ENCODE measurements at regions not wholly inside any gene's neighbourhood (a gene's known extent, or its start where the extent isn't known, plus 50 kb on each side); places are given as distances from the start of the nearest gene placed in this dataset.
A peak's percentile ranks its signal among the peaks of the same experiment; 100 is the strongest.
"Not testable (repeated sequence)": the region's sequence is repeated elsewhere in the genome, so short reads cannot be mapped to it uniquely, and the experiment has no call there.

DNA sequence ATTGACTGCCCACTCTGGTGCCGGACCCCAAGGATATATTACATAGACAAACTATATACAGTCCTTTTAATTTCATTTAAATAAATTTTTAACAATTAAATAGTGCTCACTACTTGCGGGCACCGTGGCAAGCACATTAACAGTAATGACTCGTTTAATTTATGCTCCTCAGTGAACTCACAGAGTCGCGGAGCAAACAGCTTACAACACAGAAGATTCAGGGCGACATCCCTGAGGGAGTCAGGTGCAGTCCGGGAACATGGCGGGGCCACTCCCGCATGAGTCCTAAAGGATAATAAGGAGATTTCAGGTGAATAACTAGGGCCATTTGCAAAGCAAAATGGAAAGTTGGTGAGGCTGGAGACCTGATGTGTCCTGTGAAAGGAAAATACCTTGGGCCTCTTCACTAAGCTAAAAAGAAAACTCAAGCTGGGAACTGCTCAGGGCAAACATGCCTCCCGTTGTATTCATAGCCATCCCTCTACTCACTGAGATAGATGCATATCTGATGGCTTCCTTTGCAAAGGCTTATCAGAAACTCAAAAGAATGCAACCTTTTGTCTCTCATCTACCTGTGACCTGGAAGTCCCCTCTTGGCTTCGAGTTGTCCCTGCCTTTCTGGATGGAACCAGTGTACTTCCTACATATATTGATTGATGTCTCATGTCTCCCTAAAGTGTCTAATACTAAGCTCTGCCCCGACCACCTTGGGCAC is 125.6 kb downstream of the KLF6 start:
- no peak for DNase-seq (ENCODE audit: low spot score)

DNA sequence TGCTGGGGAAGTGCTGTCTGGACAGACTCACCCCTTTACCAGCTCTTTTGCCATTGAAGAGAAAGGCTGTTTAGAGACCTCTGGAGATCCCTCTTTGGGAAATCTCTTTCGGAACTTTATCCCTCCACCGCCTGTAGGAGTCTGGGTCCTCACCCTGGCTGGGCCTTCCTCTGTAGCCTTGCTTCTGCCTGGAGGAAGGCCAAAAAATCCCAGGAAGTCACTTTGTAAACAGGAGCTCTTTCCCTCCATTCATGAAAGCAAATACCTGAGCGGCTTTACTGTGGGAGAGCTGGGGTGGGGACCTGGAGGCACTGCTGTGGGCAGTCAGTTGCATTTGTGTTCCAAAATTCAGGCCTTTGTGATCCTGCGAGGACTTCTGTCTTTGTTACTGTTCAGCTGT is 126.2 kb downstream of the KLF6 start:
- DNase-seq (ENCODE audit: low spot score) = no peak

GRCh38 chr10:3656214-3656613 is 128.8 kb downstream of the KLF6 start:
- DNase-seq (ENCODE audit: low spot score) = no peak

DNA sequence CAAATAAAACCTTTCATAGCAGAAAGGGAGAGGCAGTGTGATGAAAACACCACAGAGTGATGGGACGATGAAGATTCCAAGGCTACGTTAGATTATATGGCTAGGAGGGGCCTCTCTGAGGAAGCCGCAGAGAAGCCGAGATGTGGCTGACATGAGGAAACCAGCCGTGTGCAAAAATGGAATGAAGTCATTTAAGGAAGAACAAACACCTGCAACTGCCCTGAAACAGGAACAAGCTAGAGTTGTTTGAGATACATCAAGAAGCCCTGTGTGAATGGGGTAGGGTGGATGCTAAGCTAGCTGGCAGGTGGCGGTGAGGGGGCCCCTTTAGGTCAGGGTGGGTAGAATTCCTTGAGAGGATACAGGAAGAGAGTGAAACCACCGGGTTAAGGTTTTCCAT is 129.5 kb downstream of the KLF6 start:
- no peak for DNase-seq (ENCODE audit: low spot score)

DNA sequence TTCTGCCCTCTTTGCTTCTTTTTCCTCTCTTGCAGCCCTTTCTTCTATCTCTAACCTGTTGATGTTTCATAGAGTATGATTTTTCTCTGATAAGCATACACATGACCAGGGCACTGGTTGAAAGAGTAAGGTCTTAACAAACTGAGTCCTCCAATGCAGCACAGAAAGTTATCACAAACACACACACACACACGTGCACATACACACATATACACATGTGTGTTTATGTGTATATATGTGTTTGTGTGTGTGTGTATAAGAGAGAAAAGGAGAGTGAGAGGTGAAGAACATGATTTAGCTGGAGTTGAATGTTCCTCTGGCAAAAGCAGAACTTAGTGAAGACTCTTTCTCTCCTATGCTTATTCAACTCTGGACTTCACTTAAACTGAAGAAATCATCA is 130.0 kb downstream of the KLF6 start:
- DNase-seq (ENCODE audit: low spot score) = no peak

DNA sequence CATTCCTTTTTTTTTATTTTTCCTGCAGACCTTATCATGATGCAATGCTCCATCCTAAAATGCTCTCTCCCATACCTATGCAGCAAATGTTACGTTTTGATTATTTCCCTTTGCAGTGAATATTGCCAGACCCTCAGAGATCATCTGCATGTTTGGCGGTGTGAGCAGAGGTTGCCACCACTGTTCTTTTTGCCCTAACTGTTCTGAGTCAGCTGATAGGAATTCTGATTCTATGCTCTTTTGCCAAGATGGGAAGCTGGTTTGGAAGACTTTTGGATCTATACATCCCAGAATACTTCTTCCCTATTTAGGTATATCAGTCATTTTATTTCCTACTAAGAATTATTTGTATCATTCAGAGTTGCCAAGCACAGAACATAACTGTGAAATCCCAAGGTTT is 130.5 kb downstream of the KLF6 start:
- no peak for DNase-seq (ENCODE audit: low spot score)

DNA sequence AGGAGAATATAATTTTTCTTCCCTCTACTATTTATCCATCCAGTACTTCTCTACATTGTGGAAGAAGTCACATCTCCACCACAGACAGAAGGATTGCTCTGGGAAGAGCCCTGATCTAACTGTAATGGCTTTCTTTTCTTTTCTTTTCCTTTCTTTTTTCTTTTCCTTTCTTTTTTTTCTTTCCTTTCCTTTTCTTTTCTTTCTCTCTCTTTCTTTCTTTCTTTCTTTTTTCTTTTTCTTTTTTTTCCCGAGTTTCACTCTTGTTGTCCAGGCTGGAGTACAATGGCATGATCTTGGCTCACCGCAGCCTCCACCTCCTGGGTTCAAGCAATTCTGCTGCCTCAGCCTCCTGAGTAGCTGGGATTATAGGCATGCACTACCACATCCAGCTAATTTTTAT is 131.7 kb downstream of the KLF6 start:
- not testable (repeated sequence) for DNase-seq (ENCODE audit: low spot score)

DNA sequence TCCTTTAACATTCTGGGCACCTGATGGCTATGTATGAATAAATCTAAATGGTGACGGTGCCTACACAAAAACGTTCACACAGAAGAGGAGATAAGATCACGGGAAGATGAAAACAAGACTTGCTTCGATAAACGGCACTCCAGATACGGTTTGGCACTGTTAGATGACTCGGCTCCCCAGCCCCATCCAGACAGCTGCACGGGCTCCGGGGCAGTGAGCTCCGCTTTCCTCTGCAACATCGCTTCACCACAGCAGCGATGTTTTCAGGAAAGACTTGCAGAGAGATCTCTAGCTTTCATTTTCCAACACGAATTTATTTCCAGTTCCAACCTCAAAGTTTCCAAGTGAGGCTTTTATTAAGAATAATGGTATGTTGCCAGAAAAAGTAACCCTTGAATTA is 132.1 kb downstream of the KLF6 start:
- DNase-seq (ENCODE audit: low spot score) = peak; percentile 22

DNA sequence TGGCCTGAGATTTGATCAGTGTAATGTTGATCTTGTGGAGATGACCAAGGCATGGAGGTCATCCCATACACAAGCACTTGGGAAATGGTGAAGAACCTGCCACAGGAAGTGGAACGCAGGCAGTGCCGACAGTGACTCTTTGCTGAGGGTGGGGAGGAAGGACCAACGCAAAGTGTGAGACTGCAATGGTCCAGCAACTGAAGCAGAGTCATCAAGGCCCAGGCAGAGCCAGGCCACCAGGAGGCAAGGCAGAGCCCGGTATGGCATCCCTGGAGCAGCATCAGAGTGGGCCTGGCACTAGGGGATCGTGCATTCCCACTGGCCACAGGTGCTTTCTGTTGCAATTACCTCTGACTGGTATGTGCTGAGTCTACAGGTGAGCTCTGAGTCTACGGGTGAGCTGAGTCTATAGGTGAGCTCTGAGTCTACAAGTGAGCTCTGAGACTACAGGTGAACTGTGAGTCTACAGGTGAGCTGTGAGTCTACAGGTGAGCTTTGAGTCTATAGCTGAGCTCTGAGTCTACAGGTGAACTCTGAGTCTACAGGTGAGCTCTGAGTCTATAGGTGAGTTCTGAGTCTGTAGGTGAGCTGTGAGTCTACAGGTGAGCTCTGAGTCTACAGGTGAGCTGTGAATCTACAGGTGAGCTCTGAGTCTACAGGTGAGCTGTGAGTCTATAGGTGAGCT is 132.9 kb downstream of the KLF6 start:
- no peak for DNase-seq (ENCODE audit: low spot score)

DNA sequence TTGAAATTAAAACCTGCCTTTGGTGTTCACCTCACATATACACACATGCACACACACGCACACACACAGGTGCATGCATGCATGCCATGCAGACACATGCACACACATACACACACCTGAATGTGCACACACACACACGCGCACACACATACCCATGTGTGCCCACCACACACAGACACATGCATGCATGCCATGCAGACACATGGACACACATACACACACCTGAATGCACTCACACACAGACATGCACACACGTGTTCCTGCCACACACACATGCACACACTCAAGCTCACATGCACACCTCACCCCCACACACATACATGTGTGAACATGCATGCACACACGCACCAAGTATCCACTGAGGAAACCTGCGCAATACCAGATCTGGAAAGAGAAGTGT is 136.4 kb downstream of the KLF6 start:
- DNase-seq (ENCODE audit: low spot score) = no peak

GRCh38 chr10:3648170-3648569 is 136.8 kb downstream of the KLF6 start:
- DNase-seq (ENCODE audit: low spot score) = no peak

- DNase-seq (ENCODE audit: low spot score) = no peak
These were observed 137.9 kb downstream of the KLF6 start for GRCh38 chr10:3647074-3647473.

- DNase-seq (ENCODE audit: low spot score) = no peak
These were observed 139.6 kb downstream of the KLF6 start for GRCh38 chr10:3645406-3645805.

DNA sequence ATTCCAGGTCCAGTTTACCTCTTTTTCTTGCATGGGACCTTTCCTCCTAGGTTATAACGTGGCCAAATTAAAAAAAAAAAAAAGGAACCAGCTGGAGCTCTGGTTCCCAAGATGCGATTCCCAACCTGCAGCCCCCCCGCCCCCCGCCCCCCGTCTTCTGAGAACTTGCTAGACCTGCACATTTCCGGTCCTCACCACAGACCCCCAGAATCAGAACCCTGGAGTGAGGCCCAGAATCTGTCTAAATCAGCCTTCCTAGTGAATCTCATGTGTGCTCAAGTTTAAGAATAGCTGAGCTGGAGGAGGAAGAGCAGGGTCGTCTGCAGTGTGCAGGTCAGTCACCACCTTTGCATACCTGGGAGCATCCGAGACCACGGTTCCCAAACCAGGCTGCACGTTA is 144.2 kb downstream of the KLF6 start:
- DNase-seq (ENCODE audit: low spot score) = no peak

GRCh38 chr10:3639546-3639945 is 145.5 kb downstream of the KLF6 start:
- DNase-seq (ENCODE audit: low spot score) = no peak

DNA sequence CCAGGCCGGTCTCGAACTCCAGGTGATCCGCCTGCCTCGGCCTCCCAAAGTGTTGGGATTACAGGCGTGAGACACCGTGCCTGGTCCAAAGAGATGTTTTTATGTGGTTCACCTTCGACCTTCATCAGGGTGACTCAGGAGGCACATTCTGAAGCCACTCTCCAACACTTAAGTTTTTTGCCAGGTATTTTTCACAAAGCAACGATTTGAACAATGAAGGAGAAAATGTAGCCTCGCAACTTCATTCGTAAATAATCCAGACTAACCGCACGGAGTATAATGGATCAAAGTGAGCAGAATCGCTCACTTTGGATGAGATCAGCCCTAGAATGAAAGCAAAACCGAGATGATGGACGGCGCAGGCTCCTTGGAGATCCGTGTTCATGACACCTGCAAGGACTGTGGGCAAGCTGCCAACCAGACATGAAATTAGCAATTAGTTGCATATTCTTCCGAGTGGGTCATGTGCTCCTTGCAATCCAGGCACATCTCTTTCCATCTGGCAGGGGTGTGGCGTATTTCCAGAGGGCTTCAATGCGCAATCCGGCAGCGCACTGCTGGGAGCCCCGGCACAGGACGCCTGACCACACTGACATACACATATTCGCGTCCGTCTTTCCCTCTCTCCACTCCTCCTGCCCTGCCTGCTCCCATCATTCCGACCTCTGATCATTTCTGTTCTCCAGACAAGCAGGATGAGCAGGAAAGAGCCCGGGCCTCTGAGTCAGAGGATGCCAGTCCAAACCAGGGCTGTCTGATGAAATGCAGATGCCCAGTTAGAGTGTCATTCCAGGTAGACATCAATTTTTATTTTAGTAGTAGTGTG is 148.4 kb downstream of the KLF6 start:
- DNase-seq (ENCODE audit: low spot score) = no peak

DNA sequence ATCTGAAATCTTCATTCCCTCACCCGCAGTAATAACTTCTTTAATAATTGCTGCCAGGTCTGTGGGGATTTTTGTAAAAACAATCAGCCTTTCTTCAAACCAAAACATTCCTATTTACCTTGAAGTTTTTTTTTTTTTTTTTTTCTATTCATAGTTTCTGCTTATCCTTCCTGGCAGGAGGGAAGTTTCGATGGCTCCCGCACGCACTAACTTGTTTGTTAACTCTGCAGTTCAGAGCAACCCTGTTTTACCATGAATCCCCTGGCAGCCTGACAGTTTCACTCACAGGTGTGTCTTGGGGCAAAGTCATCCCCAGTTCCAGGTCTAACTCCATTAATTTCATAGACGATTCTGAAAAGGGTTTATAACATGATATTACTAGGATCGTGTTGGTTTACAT is 149.3 kb downstream of the KLF6 start:
- no peak for DNase-seq (ENCODE audit: low spot score)

DNA sequence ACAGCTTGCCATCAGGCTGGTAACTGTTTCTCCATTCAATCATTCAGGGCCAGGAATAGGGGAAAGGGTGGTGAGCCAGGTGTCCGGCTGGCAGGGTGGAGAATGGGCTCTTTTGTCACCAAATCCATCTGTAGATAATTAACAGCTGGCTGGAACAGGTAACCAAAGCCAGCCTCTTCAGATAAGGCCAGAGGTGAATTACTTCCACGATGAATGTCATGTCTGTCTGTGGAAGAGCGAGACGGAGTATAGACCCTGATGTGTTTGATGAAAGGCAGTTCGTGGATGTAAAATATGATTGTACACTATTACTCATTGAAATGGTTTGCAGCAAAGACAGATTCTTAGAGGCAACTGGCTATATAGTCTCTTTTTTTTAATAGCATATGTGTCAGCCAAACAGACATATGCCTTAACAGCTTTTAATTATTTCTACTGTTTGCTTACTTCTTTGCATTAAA is 149.8 kb downstream of the KLF6 start:
- no peak for DNase-seq (ENCODE audit: low spot score)

GRCh38 chr10:3634646-3635045 is 150.4 kb downstream of the KLF6 start:
- not testable (repeated sequence) for DNase-seq (ENCODE audit: low spot score)

DNA sequence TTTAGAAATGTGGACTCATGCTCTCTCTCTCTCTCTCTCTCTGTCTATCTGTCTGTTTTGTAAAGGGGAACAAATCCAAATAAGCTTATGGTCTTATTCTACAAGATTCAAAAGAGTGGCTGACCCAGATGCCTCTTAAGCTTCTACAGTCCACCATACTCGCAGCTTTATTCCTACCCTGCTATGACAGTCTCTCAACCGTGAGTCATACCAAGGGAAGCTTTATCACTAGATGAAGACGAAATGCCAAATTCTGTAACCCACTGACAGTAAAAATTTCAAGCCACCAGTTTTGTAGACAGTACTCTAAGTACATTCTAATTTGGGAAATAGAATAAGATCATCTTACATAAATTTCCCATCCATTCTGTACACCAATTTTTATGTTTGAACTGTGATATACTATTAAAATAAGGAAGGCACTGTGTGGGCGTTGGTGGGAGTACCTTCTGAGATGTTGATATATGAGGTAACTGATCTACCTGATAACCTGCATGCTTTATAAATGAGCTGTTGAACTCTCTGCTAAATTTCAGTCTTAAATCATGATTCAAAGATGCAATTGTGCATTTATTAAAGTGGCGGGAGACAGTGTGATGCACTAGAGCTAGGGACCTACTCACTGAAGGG is 153.2 kb downstream of the KLF6 start:
- no peak for DNase-seq (ENCODE audit: low spot score)

- DNase-seq (ENCODE audit: low spot score) = no peak
These were observed 153.7 kb downstream of the KLF6 start for GRCh38 chr10:3631291-3631690.

DNA sequence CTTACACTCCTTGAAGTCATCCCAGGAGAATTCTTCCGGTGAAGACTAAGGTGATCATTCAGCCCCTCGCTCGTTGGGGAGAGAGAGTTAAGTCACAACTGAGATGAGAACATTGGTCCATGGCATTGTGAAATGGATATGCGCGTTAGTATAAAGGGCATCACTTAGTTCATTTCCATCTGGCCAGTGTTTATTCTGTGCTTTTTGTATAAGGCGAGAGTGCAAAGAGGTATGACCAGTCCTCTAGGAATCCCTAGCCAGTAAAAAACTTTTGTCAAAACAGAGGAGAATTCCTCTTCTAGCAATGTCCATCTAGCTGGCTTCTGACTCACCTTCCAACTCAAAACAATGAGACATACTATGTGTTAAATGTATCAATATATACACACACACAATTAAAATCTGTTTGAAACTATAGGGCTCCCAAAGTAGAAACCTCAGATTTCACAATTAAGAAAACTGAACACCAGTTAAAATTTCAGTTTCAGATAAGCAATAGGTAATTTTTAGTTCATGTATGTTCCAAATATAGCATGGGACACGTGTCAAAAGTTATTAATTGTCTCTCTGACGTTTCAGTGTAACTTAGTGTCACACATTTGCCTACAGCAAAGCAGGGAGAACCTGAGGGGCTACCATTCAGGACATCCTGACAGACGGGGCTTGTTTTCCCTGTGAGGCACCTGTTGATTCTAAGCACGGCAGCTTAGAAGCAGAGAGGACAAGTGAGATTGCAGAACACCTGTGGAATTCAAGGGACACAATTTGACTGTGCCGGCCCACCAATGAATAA is 158.9 kb downstream of the KLF6 start:
- no peak for DNase-seq (ENCODE audit: low spot score)

Measured in CD4-positive, alpha-beta T cell treated with Interleukin-2 at 100 ng/mL for 4 hours (primary cell).